ENCODE measurements at regions not wholly inside any gene's neighbourhood (a gene's known extent, or its start where the extent isn't known, plus 50 kb on each side); places are given as distances from the start of the nearest gene placed in this dataset.

DNA sequence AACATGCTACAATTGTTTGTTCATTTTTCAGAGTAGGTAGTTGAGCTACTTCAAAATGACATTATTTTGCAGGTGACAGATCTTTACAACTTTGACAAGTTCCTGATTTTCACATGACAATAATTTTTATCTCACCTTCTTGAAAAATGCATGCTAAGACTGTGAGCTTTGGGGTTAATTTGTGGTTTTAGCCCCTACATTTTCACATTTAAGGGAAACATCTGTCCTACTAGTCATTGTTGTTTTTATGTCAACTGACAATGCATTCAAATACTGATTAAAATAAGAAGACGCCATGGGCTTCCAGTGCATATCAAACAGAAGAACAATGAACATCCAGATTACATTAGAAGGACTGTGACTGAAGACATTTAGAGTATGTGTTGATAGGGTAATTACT is 1470.8 kb upstream of the TENM4 start:
- H3K4me1 Mint-ChIP-seq: no peaks in the 10 kb centered on the region
- H3K27ac ChIP-seq (ENCODE audit: low read depth, low read length): no peak overlapping the region
- no peak for DNase-seq
- intact Hi-C loops (cut with micrococcal nuclease): no loop called here
- H3K4me3 Mint-ChIP-seq: no peak overlapping the region
- H3K27me3 Mint-ChIP-seq: no peaks in the 10 kb centered on the region
- peaks cover 0 to 13% (median 3%) of the 10 kb centered on the region in 8 donors for H3K9me3 Mint-ChIP-seq
- no peaks in the 10 kb centered on the region for H3K36me3 ChIP-seq (ENCODE audit: insufficient read depth, low read length)
- CTCF ChIA-PET (ENCODE audit: partially characterized antibody): no interaction called here
- H3K36me3 Mint-ChIP-seq: no peaks in the 10 kb centered on the region
- no peak overlapping the region for H3K27ac Mint-ChIP-seq
- H3K9me3 ChIP-seq (ENCODE audit: control insufficient read depth in 1 of 2, low read length in 2 of 2): no peaks in the 10 kb centered on the region
- H3K27me3 ChIP-seq (ENCODE audit: insufficient read depth, low read length): no peaks in the 10 kb centered on the region
- H3K4me3 ChIP-seq (ENCODE audit: low read length in 2 of 2): no peak overlapping the region
- POLR2A ChIA-PET (ENCODE audit: partially characterized antibody): no interaction called here
- no peaks in the 10 kb centered on the region for H3K4me1 ChIP-seq (ENCODE audit: insufficient read depth, low read length)

DNA sequence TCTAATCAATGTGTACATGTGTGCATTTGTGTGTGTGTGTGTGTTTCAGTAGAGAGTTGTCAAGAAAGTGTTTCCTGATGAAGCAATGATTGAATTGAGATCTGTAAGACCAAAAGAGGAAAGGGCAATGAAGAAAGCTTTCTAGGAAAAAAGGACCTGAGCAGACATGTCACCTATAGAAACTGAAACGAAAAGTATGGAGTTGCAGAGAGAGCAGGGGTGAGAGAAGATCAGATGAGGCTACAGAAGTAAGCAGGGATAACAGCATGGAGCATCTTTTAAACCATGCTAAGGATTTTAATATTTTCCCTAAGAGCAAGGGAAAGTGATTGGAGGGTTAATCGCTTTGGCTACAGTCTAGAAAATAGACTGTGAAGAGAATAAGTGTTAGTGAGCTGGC is 1459.4 kb upstream of the TENM4 start:
- ChIA-PET CTCF (ENCODE audit: partially characterized antibody) (no interaction called here), POLR2A (ENCODE audit: partially characterized antibody) (no interaction called here)
- no peak overlapping the region for H3K27ac ChIP-seq (ENCODE audit: low read depth, low read length)
- intact Hi-C loops (cut with micrococcal nuclease): no loop called here
- no peaks in the 10 kb centered on the region for H3K36me3 ChIP-seq (ENCODE audit: insufficient read depth, low read length)
- no peaks in the 10 kb centered on the region for H3K4me1 ChIP-seq (ENCODE audit: insufficient read depth, low read length)
- H3K9me3 ChIP-seq (ENCODE audit: control insufficient read depth in 1 of 2, low read length in 2 of 2): no peaks in the 10 kb centered on the region
- Mint-ChIP-seq H3K27me3 (no peaks in the 10 kb centered on the region), H3K27ac (no peak overlapping the region), H3K4me1 (no peaks in the 10 kb centered on the region), H3K36me3 (no peaks in the 10 kb centered on the region), H3K4me3 (no peak overlapping the region), H3K9me3 (peaks cover 0 to 37% (median 20%) of the 10 kb centered on the region in 8 donors)
- no peaks in the 10 kb centered on the region for H3K27me3 ChIP-seq (ENCODE audit: insufficient read depth, low read length)
- DNase-seq: no peak
- no peak overlapping the region for H3K4me3 ChIP-seq (ENCODE audit: low read length in 2 of 2)

DNA sequence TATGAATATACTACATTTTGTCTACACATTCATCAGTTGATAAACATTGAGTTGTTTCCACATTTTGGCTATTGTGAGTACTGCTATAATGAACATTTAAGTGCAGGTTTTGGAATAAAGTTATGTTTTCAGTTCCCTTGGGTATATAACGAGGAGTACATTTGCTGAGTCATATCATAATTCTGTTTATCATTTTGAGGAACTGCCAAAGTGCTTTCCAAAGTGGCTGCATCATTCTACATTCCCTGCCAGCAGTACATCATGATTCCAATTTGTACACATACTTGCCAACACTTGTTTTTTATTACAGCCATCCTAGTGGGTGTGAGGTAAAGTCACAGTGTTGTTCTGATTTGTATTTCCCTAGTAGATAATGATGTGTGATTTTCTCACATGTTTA is 1458.6 kb upstream of the TENM4 start:
- Histone ChIP-seq H3K4me3 (ENCODE audit: low read length in 2 of 2) (no peak overlapping the region), H3K27me3 (ENCODE audit: insufficient read depth, low read length) (no peaks in the 10 kb centered on the region), H3K27ac (ENCODE audit: low read depth, low read length) (no peak overlapping the region), H3K9me3 (ENCODE audit: control insufficient read depth in 1 of 2, low read length in 2 of 2) (no peaks in the 10 kb centered on the region), H3K4me1 (ENCODE audit: insufficient read depth, low read length) (no peaks in the 10 kb centered on the region), H3K36me3 (ENCODE audit: insufficient read depth, low read length) (no peaks in the 10 kb centered on the region)
- H3K9me3 Mint-ChIP-seq: peaks cover 0 to 34% (median 20%) of the 10 kb centered on the region in 8 donors
- DNase-seq: no peak
- no peaks in the 10 kb centered on the region for H3K4me1 Mint-ChIP-seq
- ChIA-PET CTCF (ENCODE audit: partially characterized antibody) (no interaction called here), POLR2A (ENCODE audit: partially characterized antibody) (no interaction called here)
- intact Hi-C loops (cut with micrococcal nuclease): no loop called here
- H3K27ac Mint-ChIP-seq: no peak overlapping the region
- H3K27me3 Mint-ChIP-seq: no peaks in the 10 kb centered on the region
- H3K36me3 Mint-ChIP-seq: no peaks in the 10 kb centered on the region
- H3K4me3 Mint-ChIP-seq: no peak overlapping the region

GRCh38 chr11:80898910-80899309 is 1458.1 kb upstream of the TENM4 start:
- ChIA-PET CTCF (ENCODE audit: partially characterized antibody) (no interaction called here), POLR2A (ENCODE audit: partially characterized antibody) (no interaction called here)
- H3K9me3 ChIP-seq (ENCODE audit: control insufficient read depth in 1 of 2, low read length in 2 of 2): no peaks in the 10 kb centered on the region
- H3K27me3 ChIP-seq (ENCODE audit: insufficient read depth, low read length): no peaks in the 10 kb centered on the region
- Mint-ChIP-seq H3K27ac (no peak overlapping the region), H3K9me3 (peaks cover 0 to 34% (median 20%) of the 10 kb centered on the region in 8 donors), H3K36me3 (no peaks in the 10 kb centered on the region), H3K4me1 (no peaks in the 10 kb centered on the region), H3K4me3 (no peak overlapping the region), H3K27me3 (no peaks in the 10 kb centered on the region)
- no peak for DNase-seq
- no peaks in the 10 kb centered on the region for H3K36me3 ChIP-seq (ENCODE audit: insufficient read depth, low read length)
- intact Hi-C loops (cut with micrococcal nuclease): no loop called here
- H3K27ac ChIP-seq (ENCODE audit: low read depth, low read length): no peak overlapping the region
- H3K4me1 ChIP-seq (ENCODE audit: insufficient read depth, low read length): no peaks in the 10 kb centered on the region
- H3K4me3 ChIP-seq (ENCODE audit: low read length in 2 of 2): no peak overlapping the region

- intact Hi-C loops (cut with micrococcal nuclease): no loop called here
- H3K9me3 Mint-ChIP-seq: peaks cover 0 to 29% (median 11%) of the 10 kb centered on the region in 8 donors
- CTCF ChIA-PET (ENCODE audit: partially characterized antibody): no interaction called here
These were observed 1445.9 kb upstream of the TENM4 start for GRCh38 chr11:80886684-80887083.

DNA sequence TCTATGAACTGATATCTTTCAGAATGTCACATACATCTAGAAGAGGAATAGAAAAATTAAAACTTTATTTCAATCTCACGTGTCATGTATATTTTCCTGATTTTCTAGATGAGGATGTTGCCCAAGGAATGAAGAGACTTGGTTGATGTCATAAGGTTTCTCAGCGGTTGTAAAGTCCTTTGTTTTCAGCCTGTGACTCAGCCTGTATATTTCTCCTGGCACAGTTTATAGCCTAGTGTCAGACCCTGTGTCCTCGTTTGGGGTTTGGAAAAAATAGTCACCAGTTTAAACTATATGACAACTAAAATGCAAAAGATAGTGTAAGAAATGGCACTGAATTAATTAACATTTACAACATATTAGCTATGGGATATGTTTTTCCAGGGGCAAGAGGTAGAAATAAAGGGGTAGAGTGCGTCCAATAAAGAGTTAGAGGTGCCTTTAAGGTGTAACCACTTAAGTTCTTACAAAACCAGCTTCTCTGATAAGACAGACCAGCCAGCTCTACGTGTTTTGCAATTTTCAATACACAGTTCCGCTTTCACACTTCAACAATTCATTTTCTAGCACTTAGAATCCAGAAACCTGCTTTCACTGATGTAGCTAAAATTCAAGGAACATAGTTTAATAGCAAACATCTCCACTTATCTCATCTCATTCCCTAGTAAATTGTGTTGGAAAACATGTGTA is 1432.6 kb upstream of the TENM4 start:
- H3K4me3 Mint-ChIP-seq: no peak overlapping the region
- no peaks in the 10 kb centered on the region for H3K4me1 Mint-ChIP-seq
- no peaks in the 10 kb centered on the region for H3K27me3 ChIP-seq (ENCODE audit: insufficient read depth, low read length)
- H3K27ac ChIP-seq (ENCODE audit: low read depth, low read length): no peak overlapping the region
- CTCF ChIA-PET (ENCODE audit: partially characterized antibody): no interaction called here
- H3K4me1 ChIP-seq (ENCODE audit: insufficient read depth, low read length): no peaks in the 10 kb centered on the region
- H3K27ac Mint-ChIP-seq: no peak overlapping the region
- POLR2A ChIA-PET (ENCODE audit: partially characterized antibody): no interaction called here
- intact Hi-C loops (cut with micrococcal nuclease): no loop called here
- H3K27me3 Mint-ChIP-seq: no peaks in the 10 kb centered on the region
- peaks cover 0 to 23% (median 8%) of the 10 kb centered on the region in 8 donors for H3K9me3 Mint-ChIP-seq
- no peak for DNase-seq
- no peaks in the 10 kb centered on the region for H3K36me3 ChIP-seq (ENCODE audit: insufficient read depth, low read length)
- H3K9me3 ChIP-seq (ENCODE audit: control insufficient read depth in 1 of 2, low read length in 2 of 2): no peaks in the 10 kb centered on the region
- H3K4me3 ChIP-seq (ENCODE audit: low read length in 2 of 2): no peak overlapping the region
- no peaks in the 10 kb centered on the region for H3K36me3 Mint-ChIP-seq

More at GRCh38 chr11:80886684-80887083, 1445.9 kb upstream of the TENM4 start:
- Histone ChIP-seq H3K36me3 (ENCODE audit: insufficient read depth, low read length) (no peaks in the 10 kb centered on the region), H3K27me3 (ENCODE audit: insufficient read depth, low read length) (no peaks in the 10 kb centered on the region), H3K4me1 (ENCODE audit: insufficient read depth, low read length) (no peaks in the 10 kb centered on the region), H3K4me3 (ENCODE audit: low read length in 2 of 2) (no peak overlapping the region), H3K9me3 (ENCODE audit: control insufficient read depth in 1 of 2, low read length in 2 of 2) (no peaks in the 10 kb centered on the region), H3K27ac (ENCODE audit: low read depth, low read length) (no peak overlapping the region)
- no peak for DNase-seq
- no peak overlapping the region for H3K27ac Mint-ChIP-seq
- no peaks in the 10 kb centered on the region for H3K36me3 Mint-ChIP-seq
- H3K27me3 Mint-ChIP-seq: no peaks in the 10 kb centered on the region
- no peak overlapping the region for H3K4me3 Mint-ChIP-seq
- H3K4me1 Mint-ChIP-seq: no peaks in the 10 kb centered on the region
- POLR2A ChIA-PET (ENCODE audit: partially characterized antibody): no interaction called here

- Mint-ChIP-seq H3K27me3 (no peaks in the 10 kb centered on the region), H3K4me1 (no peaks in the 10 kb centered on the region), H3K27ac (no peak overlapping the region), H3K9me3 (peaks cover 0 to 26% (median 8%) of the 10 kb centered on the region in 8 donors), H3K4me3 (no peak overlapping the region), H3K36me3 (no peaks in the 10 kb centered on the region)
- intact Hi-C loops (cut with micrococcal nuclease): no loop called here
- Histone ChIP-seq H3K4me1 (ENCODE audit: insufficient read depth, low read length) (no peaks in the 10 kb centered on the region), H3K9me3 (ENCODE audit: control insufficient read depth in 1 of 2, low read length in 2 of 2) (no peaks in the 10 kb centered on the region), H3K27me3 (ENCODE audit: insufficient read depth, low read length) (no peaks in the 10 kb centered on the region), H3K27ac (ENCODE audit: low read depth, low read length) (no peak overlapping the region), H3K4me3 (ENCODE audit: low read length in 2 of 2) (no peak overlapping the region), H3K36me3 (ENCODE audit: insufficient read depth, low read length) (no peaks in the 10 kb centered on the region)
- no peak for DNase-seq
- ChIA-PET CTCF (ENCODE audit: partially characterized antibody) (no interaction called here), POLR2A (ENCODE audit: partially characterized antibody) (no interaction called here)
These were observed 1431.4 kb upstream of the TENM4 start for GRCh38 chr11:80872116-80872728.

All from CD4-positive, alpha-beta memory T cell (primary cell).